HFFc6 (cell line): ENCODE measurements at regions not wholly inside any gene's neighbourhood (a gene's known extent, or its start where the extent isn't known, plus 50 kb on each side); places are given as distances from the start of the nearest gene placed in this dataset.

ENCODE experiments used
- DNase-seq: peaks from one replicate; pipeline ENCODE4 v3.0.0-alpha.2; 2018
- H3K27ac Mint-ChIP-seq: 2 replicates; pipeline ENCODE4 v1.8.0; 2020; ENCODE audit warnings: mild to moderate bottlenecking, mixed read lengths
- H3K27me3 Mint-ChIP-seq: 2 replicates; pipeline ENCODE4 v1.8.0; 2021; ENCODE audit warnings: mild to moderate bottlenecking, moderate library complexity, mixed read lengths; ENCODE audit not compliant: insufficient read depth
- H3K36me3 Mint-ChIP-seq: 2 replicates; pipeline ENCODE4 v1.8.0; 2021; ENCODE audit warnings: low read depth, mixed read lengths
- H3K4me1 Mint-ChIP-seq: 2 replicates; pipeline ENCODE4 v1.8.0; 2020; ENCODE audit warnings: low read depth, mixed read lengths
- H3K4me3 Mint-ChIP-seq: 2 replicates; pipeline ENCODE4 v1.8.0; 2020; ENCODE audit warnings: mild to moderate bottlenecking, moderate library complexity, mixed read lengths
- H3K9me3 Mint-ChIP-seq: 2 replicates; pipeline ENCODE4 v1.8.0; 2020; ENCODE audit warnings: mild to moderate bottlenecking, mixed read lengths
- TF ChIP-seq, protein P1 (sequence below): fragments of 200-600 bp; sonication (generic); IDR thresholded peaks from 2 replicates; pipeline ENCODE4 v1.5.0; 2021; ENCODE audit warnings: antibody characterized with exemption, mild to moderate bottlenecking

DNA sequence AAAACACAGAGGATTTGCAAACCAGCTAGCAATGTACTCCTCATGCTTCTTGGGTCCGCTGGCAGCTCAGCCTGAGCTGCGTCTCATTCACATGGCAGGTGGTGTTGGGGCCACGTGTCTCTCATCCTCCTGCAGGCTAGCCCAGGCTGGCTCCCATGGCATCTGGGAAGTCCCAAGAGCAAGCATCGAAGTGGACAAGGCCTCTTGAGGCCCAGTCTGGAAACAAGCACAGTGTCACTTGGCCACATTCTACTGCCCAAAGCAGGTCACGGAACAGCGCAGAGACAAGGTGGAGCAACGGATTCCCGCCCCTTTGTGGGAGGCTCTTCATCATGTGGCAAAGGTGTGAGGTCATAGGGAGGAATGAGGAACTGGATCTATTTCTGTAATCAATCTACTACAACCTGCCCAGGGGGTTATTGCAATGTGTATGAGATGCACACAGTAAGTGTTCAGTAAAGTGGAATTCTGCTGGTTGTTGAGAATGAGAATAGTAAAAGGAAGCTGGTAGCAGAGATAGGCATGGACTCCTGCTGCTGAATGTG is 128.3 kb downstream of the TPRA1 start:
- Mint-ChIP-seq H3K4me3 (no peak overlapping the region), H3K36me3 (no peaks in the 10 kb centered on the region), H3K9me3 (no peaks in the 10 kb centered on the region), H3K4me1 (peaks cover 3% of the 10 kb centered on the region; the same call in 1 of the 2 replicates), H3K27me3 (peaks cover 32% of the 10 kb centered on the region), H3K27ac (no peak overlapping the region)
- TF ChIP-seq, protein P1, sequence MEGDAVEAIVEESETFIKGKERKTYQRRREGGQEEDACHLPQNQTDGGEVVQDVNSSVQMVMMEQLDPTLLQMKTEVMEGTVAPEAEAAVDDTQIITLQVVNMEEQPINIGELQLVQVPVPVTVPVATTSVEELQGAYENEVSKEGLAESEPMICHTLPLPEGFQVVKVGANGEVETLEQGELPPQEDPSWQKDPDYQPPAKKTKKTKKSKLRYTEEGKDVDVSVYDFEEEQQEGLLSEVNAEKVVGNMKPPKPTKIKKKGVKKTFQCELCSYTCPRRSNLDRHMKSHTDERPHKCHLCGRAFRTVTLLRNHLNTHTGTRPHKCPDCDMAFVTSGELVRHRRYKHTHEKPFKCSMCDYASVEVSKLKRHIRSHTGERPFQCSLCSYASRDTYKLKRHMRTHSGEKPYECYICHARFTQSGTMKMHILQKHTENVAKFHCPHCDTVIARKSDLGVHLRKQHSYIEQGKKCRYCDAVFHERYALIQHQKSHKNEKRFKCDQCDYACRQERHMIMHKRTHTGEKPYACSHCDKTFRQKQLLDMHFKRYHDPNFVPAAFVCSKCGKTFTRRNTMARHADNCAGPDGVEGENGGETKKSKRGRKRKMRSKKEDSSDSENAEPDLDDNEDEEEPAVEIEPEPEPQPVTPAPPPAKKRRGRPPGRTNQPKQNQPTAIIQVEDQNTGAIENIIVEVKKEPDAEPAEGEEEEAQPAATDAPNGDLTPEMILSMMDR: no peak
- no peak for DNase-seq

DNA sequence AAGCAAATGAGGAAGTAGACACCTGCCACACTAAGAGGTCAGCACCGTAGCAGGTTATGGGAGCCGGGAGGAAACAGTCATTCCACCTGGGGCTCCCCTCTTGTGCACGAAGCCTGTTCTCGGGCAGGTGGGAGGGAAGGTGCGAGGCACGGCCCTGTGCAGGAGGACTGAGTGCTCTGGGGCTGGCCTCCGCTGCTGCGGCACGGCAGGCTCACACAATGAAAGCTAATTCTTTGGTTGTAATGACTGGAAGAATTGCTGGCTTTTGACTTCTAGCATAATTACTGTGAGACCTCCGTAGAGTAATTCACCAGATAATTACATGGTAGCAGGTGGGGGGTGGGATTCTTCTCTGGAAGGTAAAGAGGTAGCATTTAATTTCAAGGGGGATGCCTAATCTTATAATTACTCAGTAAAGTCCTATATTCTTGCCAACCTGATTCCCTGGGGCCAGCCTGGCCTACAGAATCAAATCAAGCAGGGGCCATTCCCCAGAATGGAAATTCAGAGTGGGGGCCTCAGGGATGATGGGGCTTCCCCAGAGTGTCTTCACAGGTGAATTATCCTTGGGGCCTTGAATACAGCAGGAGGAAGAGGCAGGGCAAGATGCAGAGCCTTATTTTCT is 129.1 kb downstream of the TPRA1 start:
- Mint-ChIP-seq H3K9me3 (no peaks in the 10 kb centered on the region), H3K4me1 (peaks cover 8% of the 10 kb centered on the region), H3K36me3 (no peaks in the 10 kb centered on the region), H3K4me3 (no peak overlapping the region), H3K27me3 (peaks cover 33% of the 10 kb centered on the region), H3K27ac (no peak overlapping the region)
- no peak for DNase-seq
- TF ChIP-seq, protein P1: no peak

DNA sequence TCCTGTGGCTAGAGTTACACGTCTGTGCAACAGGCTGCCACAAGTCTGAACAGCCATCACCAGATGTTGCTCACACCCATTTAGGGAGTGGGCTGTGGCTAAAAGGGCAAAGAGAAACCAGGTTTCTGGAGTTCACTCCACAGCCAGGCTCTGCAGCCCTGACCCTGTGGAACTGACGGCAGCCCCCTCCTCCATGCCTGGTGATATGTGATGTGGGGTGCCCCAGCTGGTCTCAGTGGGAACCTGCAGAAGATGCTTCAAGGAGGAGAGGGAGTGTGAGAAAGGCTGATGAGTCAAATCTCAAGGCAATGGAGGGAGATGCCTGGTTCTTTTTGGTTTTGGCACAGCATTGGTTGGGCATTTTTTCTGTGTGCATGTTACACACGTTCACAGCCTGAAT is 130.6 kb downstream of the TPRA1 start:
- DNase-seq: no peak
- H3K36me3 Mint-ChIP-seq: no peaks in the 10 kb centered on the region
- TF ChIP-seq, protein P1: no peak
- H3K27ac Mint-ChIP-seq: no peak overlapping the region
- no peak overlapping the region for H3K4me3 Mint-ChIP-seq
- H3K9me3 Mint-ChIP-seq: no peaks in the 10 kb centered on the region
- H3K4me1 Mint-ChIP-seq: peaks cover 18% of the 10 kb centered on the region
- peaks cover 26% of the 10 kb centered on the region for H3K27me3 Mint-ChIP-seq

DNA sequence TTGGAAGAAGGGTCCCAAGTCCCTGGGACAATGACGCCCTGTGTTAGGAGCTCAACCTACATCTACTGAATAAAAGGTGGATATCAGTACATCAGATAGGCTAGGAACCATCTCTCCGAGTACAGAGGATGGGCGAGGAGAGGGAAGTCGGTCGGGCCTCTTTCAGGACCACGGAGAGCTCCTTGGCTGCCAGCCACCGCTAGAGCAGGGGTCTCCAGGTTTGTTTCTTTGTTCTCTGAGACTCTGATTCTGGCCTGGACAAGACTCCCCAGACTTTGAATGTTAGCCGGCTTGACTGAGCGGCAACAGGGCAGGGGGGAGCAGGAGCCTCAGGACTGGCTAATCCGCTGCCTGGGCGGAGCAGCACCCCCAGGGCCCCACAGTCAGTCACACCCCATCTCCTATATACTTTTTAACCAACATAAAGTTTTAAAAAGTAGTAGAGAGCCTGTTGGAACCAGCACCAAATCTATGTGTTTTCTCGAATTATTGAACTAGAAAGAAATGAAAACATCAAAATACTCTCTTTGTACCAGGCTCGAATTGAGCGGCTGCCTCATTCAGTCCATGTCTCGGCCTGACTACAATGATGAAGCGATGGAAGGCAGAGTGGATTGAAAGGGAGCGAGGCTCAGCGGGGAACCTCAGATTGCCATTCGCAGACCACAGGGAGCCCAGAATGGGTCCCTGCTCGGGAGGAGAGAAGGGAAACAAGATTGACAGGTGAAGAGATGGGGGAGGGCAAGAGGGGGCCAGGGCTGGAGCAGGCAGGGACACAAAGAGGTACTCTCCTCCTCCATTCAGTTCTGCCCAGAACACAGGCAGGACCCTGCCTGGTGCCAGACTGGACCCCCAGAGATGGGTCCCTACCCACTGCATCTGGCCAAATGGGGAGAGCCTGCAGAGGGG is 131.6 kb downstream of the TPRA1 start:
- Mint-ChIP-seq H3K4me1 (peaks cover 18% of the 10 kb centered on the region), H3K27me3 (peaks cover 28% of the 10 kb centered on the region), H3K27ac (no peak overlapping the region), H3K36me3 (no peaks in the 10 kb centered on the region), H3K4me3 (no peak overlapping the region), H3K9me3 (no peaks in the 10 kb centered on the region)
- no peak for DNase-seq
- TF ChIP-seq, protein P1: no peak

DNA sequence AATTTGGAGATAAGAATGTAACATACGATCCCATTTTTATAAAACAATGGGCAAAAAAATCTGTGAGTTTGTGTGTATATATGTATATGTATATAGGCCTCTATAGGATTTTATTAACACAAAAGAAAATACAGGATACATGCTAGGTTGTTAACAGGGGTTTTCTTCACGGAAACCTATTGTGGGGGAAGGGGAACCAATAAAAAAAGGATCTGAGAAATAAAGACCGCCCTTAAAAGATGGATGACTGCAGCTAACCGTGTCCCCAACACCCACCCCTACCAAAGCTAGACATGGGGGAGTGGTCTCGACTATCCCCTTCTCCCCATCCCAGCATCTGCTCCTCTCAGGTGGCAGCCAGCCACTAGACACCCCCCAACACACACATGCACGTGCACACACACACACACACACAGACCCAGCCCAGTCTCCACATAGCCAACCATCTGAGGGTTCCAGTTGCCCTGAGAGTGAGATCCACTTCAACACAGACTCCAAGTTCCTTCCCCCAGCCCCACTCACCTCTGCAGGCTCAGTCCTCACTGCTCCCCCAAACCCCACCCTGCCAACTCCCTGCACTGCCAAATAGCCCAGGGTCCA is 132.9 kb downstream of the TPRA1 start:
- Mint-ChIP-seq H3K4me3 (no peak overlapping the region), H3K27ac (no peak overlapping the region), H3K27me3 (peaks cover 31% of the 10 kb centered on the region)

More for the DNA sequence above, 132.9 kb downstream of the TPRA1 start:
- Mint-ChIP-seq H3K4me1 (peaks cover 18% of the 10 kb centered on the region), H3K9me3 (no peaks in the 10 kb centered on the region), H3K36me3 (no peaks in the 10 kb centered on the region)
- DNase-seq: no peak
- TF ChIP-seq, protein P1: no peak
